ENCODE measurements at regions not wholly inside any gene's neighbourhood (a gene's known extent, or its start where the extent isn't known, plus 50 kb on each side); places are given as distances from the start of the nearest gene placed in this dataset.

DNA sequence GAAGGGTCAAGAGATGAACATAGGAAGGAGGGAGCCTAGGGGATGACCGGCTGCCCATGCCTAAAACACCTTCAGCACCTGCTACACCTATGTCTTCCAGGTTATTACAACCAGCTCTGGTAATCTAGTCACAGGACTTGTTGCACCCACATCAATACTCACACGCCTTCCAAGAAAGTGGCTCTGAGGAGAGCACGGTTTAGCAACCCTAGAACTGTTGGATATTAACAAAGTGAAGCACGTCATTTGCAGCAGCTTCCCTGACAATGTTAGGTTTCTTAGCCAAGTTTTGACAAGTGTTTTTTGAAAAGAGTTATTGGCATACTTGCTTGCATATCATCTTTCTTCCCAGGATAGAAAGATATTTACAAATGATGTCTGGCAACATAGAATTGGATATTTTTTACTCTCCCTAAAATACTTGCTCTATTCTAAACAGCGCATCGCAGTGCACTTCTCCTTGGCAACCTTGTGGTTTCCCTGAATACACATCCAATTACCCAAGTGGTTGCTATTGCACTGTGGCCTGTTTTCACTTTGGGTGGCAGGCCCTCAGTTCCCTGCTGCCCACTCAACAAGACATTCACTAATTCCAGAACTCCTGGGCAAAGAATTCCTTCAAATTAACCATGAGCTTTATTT, 94.3 kb upstream of the ARHGAP42 start:
- no peak overlapping the region for H2AFZ ChIP-seq (ENCODE audit: low read length)
- H3K4me3 ChIP-seq (replicated peaks in 1 of 3; ENCODE audit: insufficient read depth in 1 of 3, low read depth in 2 of 3, low read length in 3 of 3) = no peak overlapping the region
- no peaks in the 10 kb centered on the region for H4K20me1 ChIP-seq (ENCODE audit: insufficient read depth, low read length)
- WGBS (ENCODE audit: low lambda C conversion rate) = 33% methylated on average over 6 of the region's 6 CpGs
- in situ Hi-C loops (cut with HindIII; ENCODE audit: extremely low pct_ligation_motif_present, low pct_unique_long_range_greater_than_20kb) = no loop called here
- H3K9ac ChIP-seq (ENCODE audit: insufficient read depth, low read depth, low read length) = no peak overlapping the region
- FAIRE-seq = no peak
- no peak for ATAC-seq
- DNase-seq (ENCODE audit: low spot score) = no peak
- CTCF ChIA-PET (ENCODE audit: low intra/inter-chr PET ratio, low total read pairs) = no interaction called here
- H3K79me2 ChIP-seq (ENCODE audit: insufficient read depth, low read length) = no peaks in the 10 kb centered on the region
- H3K27me3 ChIP-seq (ENCODE audit: control insufficient read depth in 1 of 2, insufficient read depth in 2 of 2, low read length in 2 of 2) = no peaks in the 10 kb centered on the region
- POLR2A ChIA-PET = no interaction called here
- intact Hi-C loops (cut with micrococcal nuclease; ENCODE audit: unreplicated experiment) = no loop called here
- no peaks in the 10 kb centered on the region for H3K4me1 ChIP-seq (ENCODE audit: insufficient read depth, low read length)
- H3K36me3 ChIP-seq (replicated peaks in 1 of 2; ENCODE audit: control insufficient read depth in 1 of 2, insufficient read depth in 2 of 2, low read length in 2 of 2) = no peaks in the 10 kb centered on the region
- H3K4me2 ChIP-seq (ENCODE audit: low read depth, low read length) = no peak overlapping the region
- BruUV-seq (replicated peaks) = no TSS peak
- no peaks in the 10 kb centered on the region for H3K9me3 ChIP-seq (ENCODE audit: low read length)
- no peak overlapping the region for H3K27ac ChIP-seq (ENCODE audit: extremely low read length, insufficient read depth, low read length)
- TF ChIP-seq, protein P1, sequence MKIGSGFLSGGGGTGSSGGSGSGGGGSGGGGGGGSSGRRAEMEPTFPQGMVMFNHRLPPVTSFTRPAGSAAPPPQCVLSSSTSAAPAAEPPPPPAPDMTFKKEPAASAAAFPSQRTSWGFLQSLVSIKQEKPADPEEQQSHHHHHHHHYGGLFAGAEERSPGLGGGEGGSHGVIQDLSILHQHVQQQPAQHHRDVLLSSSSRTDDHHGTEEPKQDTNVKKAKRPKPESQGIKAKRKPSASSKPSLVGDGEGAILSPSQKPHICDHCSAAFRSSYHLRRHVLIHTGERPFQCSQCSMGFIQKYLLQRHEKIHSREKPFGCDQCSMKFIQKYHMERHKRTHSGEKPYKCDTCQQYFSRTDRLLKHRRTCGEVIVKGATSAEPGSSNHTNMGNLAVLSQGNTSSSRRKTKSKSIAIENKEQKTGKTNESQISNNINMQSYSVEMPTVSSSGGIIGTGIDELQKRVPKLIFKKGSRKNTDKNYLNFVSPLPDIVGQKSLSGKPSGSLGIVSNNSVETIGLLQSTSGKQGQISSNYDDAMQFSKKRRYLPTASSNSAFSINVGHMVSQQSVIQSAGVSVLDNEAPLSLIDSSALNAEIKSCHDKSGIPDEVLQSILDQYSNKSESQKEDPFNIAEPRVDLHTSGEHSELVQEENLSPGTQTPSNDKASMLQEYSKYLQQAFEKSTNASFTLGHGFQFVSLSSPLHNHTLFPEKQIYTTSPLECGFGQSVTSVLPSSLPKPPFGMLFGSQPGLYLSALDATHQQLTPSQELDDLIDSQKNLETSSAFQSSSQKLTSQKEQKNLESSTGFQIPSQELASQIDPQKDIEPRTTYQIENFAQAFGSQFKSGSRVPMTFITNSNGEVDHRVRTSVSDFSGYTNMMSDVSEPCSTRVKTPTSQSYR (CRISPR knock-in tag; IDR thresholded peaks at IDR 0.05; ENCODE audit: borderline replicate concordance) = no peak
- TF ChIP-seq CREB1 (IDR thresholded peaks at IDR 0.05) (no peak), CREB1 (CRISPR knock-in tag; IDR thresholded peaks at IDR 0.05) (no peak), TGIF2 (CRISPR knock-in tag; IDR thresholded peaks at IDR 0.05) (no peak), CHD4 (IDR thresholded peaks at IDR 0.05; ENCODE audit: borderline replicate concordance, low read length) (no peak), MTF2 (CRISPR knock-in tag; IDR thresholded peaks at IDR 0.05; ENCODE audit: borderline replicate concordance) (no peak), ESRRA (CRISPR knock-in tag; IDR thresholded peaks at IDR 0.05; ENCODE audit: low read depth) (no peak), BHLHE40 (IDR thresholded peaks at IDR 0.05; ENCODE audit: low read length) (no peak), JARID2 (CRISPR knock-in tag; IDR thresholded peaks at IDR 0.05; ENCODE audit: insufficient replicate concordance) (no peak)
- TF ChIP-seq, protein P2, sequence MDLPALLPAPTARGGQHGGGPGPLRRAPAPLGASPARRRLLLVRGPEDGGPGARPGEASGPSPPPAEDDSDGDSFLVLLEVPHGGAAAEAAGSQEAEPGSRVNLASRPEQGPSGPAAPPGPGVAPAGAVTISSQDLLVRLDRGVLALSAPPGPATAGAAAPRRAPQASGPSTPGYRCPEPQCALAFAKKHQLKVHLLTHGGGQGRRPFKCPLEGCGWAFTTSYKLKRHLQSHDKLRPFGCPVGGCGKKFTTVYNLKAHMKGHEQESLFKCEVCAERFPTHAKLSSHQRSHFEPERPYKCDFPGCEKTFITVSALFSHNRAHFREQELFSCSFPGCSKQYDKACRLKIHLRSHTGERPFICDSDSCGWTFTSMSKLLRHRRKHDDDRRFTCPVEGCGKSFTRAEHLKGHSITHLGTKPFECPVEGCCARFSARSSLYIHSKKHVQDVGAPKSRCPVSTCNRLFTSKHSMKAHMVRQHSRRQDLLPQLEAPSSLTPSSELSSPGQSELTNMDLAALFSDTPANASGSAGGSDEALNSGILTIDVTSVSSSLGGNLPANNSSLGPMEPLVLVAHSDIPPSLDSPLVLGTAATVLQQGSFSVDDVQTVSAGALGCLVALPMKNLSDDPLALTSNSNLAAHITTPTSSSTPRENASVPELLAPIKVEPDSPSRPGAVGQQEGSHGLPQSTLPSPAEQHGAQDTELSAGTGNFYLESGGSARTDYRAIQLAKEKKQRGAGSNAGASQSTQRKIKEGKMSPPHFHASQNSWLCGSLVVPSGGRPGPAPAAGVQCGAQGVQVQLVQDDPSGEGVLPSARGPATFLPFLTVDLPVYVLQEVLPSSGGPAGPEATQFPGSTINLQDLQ (CRISPR knock-in tag; IDR thresholded peaks at IDR 0.05) = no peak
- TF ChIP-seq, protein P3, sequence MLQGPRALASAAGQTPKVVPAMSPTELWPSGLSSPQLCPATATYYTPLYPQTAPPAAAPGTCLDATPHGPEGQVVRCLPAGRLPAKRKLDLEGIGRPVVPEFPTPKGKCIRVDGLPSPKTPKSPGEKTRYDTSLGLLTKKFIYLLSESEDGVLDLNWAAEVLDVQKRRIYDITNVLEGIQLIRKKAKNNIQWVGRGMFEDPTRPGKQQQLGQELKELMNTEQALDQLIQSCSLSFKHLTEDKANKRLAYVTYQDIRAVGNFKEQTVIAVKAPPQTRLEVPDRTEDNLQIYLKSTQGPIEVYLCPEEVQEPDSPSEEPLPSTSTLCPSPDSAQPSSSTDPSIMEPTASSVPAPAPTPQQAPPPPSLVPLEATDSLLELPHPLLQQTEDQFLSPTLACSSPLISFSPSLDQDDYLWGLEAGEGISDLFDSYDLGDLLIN (CRISPR knock-in tag; IDR thresholded peaks at IDR 0.05; ENCODE audit: borderline replicate concordance) = no peak
- TF ChIP-seq, protein P4, sequence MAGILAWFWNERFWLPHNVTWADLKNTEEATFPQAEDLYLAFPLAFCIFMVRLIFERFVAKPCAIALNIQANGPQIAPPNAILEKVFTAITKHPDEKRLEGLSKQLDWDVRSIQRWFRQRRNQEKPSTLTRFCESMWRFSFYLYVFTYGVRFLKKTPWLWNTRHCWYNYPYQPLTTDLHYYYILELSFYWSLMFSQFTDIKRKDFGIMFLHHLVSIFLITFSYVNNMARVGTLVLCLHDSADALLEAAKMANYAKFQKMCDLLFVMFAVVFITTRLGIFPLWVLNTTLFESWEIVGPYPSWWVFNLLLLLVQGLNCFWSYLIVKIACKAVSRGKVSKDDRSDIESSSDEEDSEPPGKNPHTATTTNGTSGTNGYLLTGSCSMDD (CRISPR knock-in tag; IDR thresholded peaks at IDR 0.05) = no peak
- TF ChIP-seq, protein P5, sequence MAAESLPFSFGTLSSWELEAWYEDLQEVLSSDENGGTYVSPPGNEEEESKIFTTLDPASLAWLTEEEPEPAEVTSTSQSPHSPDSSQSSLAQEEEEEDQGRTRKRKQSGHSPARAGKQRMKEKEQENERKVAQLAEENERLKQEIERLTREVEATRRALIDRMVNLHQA (CRISPR knock-in tag; IDR thresholded peaks at IDR 0.05) = no peak
- TF ChIP-seq, protein P6, sequence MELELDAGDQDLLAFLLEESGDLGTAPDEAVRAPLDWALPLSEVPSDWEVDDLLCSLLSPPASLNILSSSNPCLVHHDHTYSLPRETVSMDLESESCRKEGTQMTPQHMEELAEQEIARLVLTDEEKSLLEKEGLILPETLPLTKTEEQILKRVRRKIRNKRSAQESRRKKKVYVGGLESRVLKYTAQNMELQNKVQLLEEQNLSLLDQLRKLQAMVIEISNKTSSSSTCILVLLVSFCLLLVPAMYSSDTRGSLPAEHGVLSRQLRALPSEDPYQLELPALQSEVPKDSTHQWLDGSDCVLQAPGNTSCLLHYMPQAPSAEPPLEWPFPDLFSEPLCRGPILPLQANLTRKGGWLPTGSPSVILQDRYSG (CRISPR knock-in tag; IDR thresholded peaks at IDR 0.05) = no peak
- TF ChIP-seq, protein P7, sequence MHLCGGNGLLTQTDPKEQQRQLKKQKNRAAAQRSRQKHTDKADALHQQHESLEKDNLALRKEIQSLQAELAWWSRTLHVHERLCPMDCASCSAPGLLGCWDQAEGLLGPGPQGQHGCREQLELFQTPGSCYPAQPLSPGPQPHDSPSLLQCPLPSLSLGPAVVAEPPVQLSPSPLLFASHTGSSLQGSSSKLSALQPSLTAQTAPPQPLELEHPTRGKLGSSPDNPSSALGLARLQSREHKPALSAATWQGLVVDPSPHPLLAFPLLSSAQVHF (CRISPR knock-in tag; IDR thresholded peaks at IDR 0.05) = no peak
